Endometrial microvascular endothelial cells (primary cell): ENCODE measurements at regions not wholly inside any gene's neighbourhood (a gene's known extent, or its start where the extent isn't known, plus 50 kb on each side); places are given as distances from the start of the nearest gene placed in this dataset.

Source experiments
- in situ Hi-C: cut with HindIII; loops from 2 replicates; pipeline ENCODE4 v1.10.0; 2017; ENCODE audit warnings: low sequenced_read_pairs, low pct_unique_long_range_greater_than_20kb; ENCODE audit errors: inconsistent ontology term

DNA sequence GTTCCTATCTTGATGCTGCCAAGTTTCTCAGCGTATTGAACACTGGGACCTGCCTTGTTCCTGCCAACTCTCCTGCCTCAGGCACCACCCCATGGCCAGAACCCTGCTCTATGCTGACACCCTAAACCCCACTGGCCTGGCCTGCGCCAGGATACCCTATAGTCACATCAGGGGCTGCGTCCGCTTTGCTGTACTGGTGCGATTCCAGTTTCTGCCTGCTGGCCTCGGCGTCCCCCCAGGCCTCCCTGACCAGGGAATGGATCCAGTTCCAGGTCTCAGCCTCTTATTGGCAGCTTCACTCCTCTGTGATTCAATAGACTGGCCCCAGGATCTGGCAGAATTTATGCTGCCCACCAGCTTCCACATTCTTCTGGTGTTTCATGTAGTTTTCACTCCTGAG lies 55.0 kb downstream of the GPR6 start:
- in situ Hi-C loops, result loop anchor here (25.0 kb wide), 1 partner anchor 321 kb away; no protein-coding TSS in a partner anchor

DNA sequence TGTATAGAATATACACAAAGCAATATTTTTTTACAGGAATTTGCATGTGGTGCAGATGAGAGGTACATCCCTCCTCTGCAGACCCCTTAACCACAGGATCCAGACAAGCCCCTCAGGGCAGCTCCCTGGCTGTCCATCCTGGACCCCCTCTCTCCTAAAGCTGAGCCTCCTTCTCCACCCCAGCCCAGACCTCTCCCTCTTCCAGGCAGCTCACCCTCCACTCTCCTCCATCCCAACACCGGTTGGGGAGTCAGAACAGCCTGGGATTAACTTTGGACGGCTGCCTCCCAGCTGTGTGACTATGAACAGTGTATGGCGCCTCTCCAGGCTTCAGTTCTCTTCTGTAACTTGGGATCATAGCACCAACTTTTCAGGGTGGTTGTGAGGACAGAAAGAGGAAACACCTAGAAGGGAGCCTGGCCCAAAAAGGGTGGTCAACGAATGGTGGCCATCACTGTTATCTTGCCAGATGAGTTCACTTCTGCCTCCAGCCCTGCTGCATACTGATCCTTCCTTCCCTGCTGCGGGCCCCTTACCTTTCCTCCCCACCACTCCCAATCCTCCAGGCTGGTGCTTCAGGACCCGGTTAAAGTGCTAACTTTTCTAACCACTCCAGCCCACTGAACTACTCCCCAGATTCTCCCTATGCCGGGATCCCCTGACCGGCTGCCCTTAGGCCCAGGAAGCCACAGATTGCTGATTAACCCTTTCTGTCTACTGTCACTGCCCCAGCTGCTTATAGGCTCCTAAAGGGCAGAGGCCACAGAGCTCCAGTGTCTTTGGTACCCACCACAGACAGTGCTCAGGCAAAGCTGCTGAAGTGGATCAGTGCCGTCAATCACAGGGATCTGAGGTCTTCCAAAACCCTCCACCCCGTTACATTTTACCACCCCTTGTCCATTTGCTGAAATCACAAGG lies 55.9 kb downstream of the GPR6 start:
- in situ Hi-C loops, result loop anchor here (25.0 kb wide), 1 partner anchor 322 kb away; no protein-coding TSS in a partner anchor

GRCh38 chr6:110034667-110035036 lies 56.5 kb downstream of the GPR6 start:
- in situ Hi-C loops, result loop anchor here (25.0 kb wide), 1 partner anchor 322 kb away; no protein-coding TSS in a partner anchor

GRCh38 chr6:110035321-110035720 lies 57.2 kb downstream of the GPR6 start:
- in situ Hi-C loops, result loop anchor here (25.0 kb wide), 1 partner anchor 323 kb away; no protein-coding TSS in a partner anchor

- in situ Hi-C loops, result loop anchor here (25.0 kb wide), 1 partner anchor 324 kb away; no protein-coding TSS in a partner anchor
Measured at GRCh38 chr6:110036408-110037302, 58.5 kb downstream of the GPR6 start.

DNA sequence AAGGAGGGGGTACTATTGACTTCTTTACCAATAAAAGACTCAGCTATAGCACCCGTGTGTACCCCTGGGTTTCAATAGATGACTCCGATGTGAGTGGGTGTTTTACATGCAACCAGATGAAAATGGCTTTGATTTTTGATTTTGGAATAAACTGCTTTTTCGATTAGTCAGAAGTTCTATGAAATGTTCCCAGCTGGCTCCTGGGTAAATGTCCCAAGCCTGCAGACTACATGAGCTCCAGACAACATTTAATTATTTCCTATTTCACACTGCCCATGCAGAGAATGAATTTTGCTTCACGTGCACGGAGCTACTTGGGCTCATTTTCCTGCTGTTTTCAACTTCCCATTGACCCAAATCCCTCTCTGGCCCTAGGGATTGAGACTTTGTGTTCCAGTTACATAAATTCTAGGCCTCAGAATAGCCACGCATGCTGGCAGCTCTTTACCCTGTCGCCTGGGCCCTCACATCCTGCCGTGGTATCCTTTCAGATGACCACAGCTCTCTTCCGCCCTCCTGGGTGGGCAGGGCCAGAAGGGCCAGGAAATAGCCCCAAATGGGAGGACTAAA lies 59.7 kb downstream of the GPR6 start:
- in situ Hi-C loops, result loop anchor here (25.0 kb wide), 1 partner anchor 326 kb away; no protein-coding TSS in a partner anchor

GRCh38 chr6:110039364-110039980 lies 61.4 kb downstream of the GPR6 start:
- in situ Hi-C loops, result loop anchor here (25.0 kb wide), 1 partner anchor 327 kb away; no protein-coding TSS in a partner anchor

DNA sequence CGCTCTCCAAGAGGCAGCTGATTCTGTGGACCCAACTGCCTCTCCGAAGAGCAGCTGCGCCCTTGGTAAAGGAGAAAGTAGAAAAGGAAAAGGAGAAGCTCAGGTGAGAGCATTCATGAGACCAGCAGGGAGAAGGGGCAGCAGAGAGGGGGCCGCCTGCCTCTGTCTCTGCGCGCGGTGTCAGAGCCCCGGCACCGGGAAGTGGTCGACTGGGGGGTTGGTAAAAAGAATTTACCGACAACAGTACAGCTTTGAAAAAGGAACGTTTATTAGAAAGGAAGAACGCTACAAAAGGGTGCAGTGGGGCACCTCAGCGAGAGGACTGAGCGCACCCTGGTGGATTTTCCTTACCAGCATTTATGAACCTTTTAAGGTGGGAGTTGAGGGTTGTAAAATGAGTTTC lies 61.9 kb downstream of the GPR6 start:
- in situ Hi-C loops, result loop anchor here (25.0 kb wide), 1 partner anchor 328 kb away; no protein-coding TSS in a partner anchor

- in situ Hi-C loops, result loop anchor here (25.0 kb wide), 1 partner anchor 328 kb away; no protein-coding TSS in a partner anchor
Measured at GRCh38 chr6:110040716-110041115, 62.6 kb downstream of the GPR6 start.

DNA sequence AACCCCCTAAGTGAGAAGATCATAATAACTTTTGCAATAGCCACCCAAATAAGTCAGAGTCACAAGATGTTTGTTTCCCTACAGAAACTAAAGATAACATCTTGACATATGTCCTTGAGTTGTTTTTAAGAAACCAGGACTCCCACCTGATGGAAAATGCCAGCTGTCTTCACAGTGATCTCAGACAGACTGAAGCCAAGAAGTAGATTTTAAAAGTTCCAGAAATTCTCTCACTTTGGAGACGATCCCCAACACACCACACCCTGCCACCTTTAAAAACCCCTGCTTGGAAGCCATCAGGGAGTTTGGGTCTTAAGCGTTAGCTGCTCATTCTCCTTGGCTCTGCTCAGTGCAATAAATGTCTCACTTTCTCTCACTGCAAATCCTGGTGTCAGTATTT lies 63.0 kb downstream of the GPR6 start:
- in situ Hi-C loops, result loop anchor here (25.0 kb wide), 1 partner anchor 329 kb away; no protein-coding TSS in a partner anchor

GRCh38 chr6:110041830-110042229 lies 63.7 kb downstream of the GPR6 start:
- in situ Hi-C loops, result loop anchor here (25.0 kb wide), 1 partner anchor 330 kb away; no protein-coding TSS in a partner anchor

GRCh38 chr6:110042670-110043296 lies 64.7 kb downstream of the GPR6 start:
- in situ Hi-C loops, result loop anchor here (25.0 kb wide), 1 partner anchor 330 kb away; no protein-coding TSS in a partner anchor

GRCh38 chr6:110043366-110043994 lies 65.4 kb downstream of the GPR6 start:
- in situ Hi-C loops, result loop anchor here (25.0 kb wide), 1 partner anchor 331 kb away; no protein-coding TSS in a partner anchor

DNA sequence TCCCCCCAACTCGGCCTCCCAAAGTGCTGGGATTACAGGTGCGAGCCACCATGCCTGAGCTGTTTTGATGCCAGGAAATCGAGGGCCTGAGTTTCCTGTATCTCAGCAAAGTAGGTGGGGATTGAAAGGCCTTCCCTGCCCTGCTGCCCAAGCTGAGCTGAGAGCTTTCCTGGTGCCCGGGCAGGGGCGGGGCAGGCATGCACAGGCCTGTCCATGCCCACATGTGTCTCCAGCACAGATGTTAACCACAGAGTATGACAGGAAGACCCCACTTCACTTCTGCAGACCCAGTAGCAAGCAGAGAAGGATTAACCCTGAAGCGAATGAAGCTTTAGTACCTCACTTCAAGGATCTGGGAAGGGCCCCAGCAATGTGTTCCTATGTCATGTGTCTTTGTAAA lies 66.0 kb downstream of the GPR6 start:
- in situ Hi-C loops, result loop anchor here (25.0 kb wide), 1 partner anchor 332 kb away; no protein-coding TSS in a partner anchor

GRCh38 chr6:110044622-110045021 lies 66.5 kb downstream of the GPR6 start:
- in situ Hi-C loops, result loop anchor here (25.0 kb wide), 1 partner anchor 332 kb away; no protein-coding TSS in a partner anchor

DNA sequence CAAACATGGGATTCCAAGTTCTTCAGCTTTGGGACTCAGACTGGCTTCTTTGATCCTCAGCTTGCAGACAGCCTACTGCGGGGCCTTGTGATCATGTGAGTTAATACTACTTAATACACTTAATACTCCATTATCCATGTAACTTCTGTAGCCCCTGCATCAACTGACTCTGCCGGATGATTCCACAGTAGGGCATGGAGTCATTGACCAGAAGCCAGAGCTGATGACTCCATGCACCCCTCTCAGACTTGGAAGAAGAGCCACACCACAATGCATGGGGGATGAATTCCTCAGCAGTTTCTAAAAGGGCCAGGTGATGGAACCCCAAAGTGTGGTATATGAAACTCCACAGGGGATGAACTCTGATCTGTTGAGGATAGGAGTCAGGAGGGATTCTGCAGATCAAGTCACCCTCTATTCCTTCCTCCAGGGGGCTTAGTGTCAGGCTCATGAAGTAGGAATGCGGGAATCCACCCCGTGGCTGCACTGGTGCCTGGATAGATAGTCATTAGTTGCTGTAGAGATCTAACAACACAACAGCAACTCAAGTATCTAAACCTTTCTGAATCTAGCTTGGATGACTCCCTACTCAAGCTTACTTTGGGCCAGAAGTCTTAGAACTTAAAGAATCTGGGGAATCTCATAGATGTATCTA lies 70.2 kb downstream of the GPR6 start:
- in situ Hi-C loops, result loop anchor here (25.0 kb wide), 1 partner anchor 336 kb away; no protein-coding TSS in a partner anchor
